NCI-H345 (cell line): ENCODE measurements at regions not wholly inside any gene's neighbourhood (a gene's known extent, or its start where the extent isn't known, plus 50 kb on each side); places are given as distances from the start of the nearest gene placed in this dataset.

Experiments
- DNase-seq: peaks from one replicate; lab custom pipeline; 2025; lab: John Stamatoyannopoulos, UW

- DNase-seq: no peak
Observed at GRCh38 chr2:63658176-63658968, 69.6 kb downstream of the MDH1 start.

GRCh38 chr2:63660060-63660459 lies 71.3 kb downstream of the MDH1 start:
- no peak for DNase-seq

- DNase-seq: no peak
Observed at GRCh38 chr2:63661076-63661475, 72.3 kb downstream of the MDH1 start.

GRCh38 chr2:63662028-63662804 lies 73.5 kb downstream of the MDH1 start:
- no peak for DNase-seq

- no peak for DNase-seq
Observed at GRCh38 chr2:63663013-63663864, 74.5 kb downstream of the MDH1 start.

- no peak for DNase-seq
Observed at GRCh38 chr2:63665091-63665490, 76.3 kb downstream of the MDH1 start.

- no peak for DNase-seq
Observed at GRCh38 chr2:63665846-63666475, 77.2 kb downstream of the MDH1 start.

- no peak for DNase-seq
Observed at GRCh38 chr2:63667132-63667700, 78.5 kb downstream of the MDH1 start.

GRCh38 chr2:63668000-63668399 lies 79.2 kb downstream of the MDH1 start:
- no peak for DNase-seq

GRCh38 chr2:63668466-63668865 lies 79.7 kb downstream of the MDH1 start:
- DNase-seq: no peak

- no peak for DNase-seq
Observed at GRCh38 chr2:63669596-63669995, 80.8 kb downstream of the MDH1 start.

- no peak for DNase-seq
Observed at GRCh38 chr2:63673865-63674533, 85.2 kb downstream of the MDH1 start.

- DNase-seq: no peak
Observed at GRCh38 chr2:63675026-63675425, 86.3 kb downstream of the MDH1 start.

GRCh38 chr2:63676135-63676534 lies 87.4 kb downstream of the MDH1 start:
- no peak for DNase-seq

- DNase-seq: no peak
Observed at GRCh38 chr2:63678085-63678484, 89.3 kb downstream of the MDH1 start.

GRCh38 chr2:63678551-63678950 lies 89.8 kb downstream of the MDH1 start:
- no peak for DNase-seq

GRCh38 chr2:63679252-63679855 lies 90.6 kb downstream of the MDH1 start:
- DNase-seq: no peak

GRCh38 chr2:63680455-63680854 lies 91.7 kb downstream of the MDH1 start:
- no peak for DNase-seq

GRCh38 chr2:63681896-63682295 lies 93.1 kb downstream of the MDH1 start:
- DNase-seq: no peak

GRCh38 chr2:63692002-63692606 lies 103.3 kb downstream of the MDH1 start:
- DNase-seq: peak; percentile 32
